ENCODE measurements at regions not wholly inside any gene's neighbourhood (a gene's known extent, or its start where the extent isn't known, plus 50 kb on each side); places are given as distances from the start of the nearest gene placed in this dataset.

DNA sequence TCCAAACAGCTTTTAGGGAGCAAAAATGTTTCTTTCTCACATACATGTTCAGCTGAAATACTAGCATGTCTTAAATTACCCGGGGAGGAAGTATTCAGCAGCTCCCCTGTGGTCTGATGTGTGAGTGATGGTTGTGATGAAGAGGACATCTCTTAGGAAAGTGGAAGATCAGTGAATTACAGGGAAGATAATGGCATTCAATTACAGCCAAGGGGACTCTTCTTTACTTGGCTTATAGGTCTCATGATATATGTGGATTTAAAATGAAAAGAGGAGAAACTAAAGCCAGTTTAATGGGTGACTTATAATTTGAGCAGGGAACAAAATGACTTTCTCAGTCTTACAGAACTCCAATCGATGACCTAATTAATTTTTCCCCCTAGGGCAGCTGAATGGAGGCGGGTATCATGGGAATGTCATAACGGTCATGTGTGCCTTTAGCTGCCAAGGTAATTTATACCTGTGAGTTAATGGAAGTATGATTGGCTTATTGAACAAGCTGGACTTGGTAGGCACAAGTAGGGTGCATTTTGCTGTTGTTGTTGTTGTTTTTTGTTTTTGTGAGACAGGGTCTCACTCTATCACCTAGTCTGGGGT, 198.8 kb downstream of the HIPK3 start:
- BruUV-seq (replicated peaks): no TSS peak
- H3K4me1 ChIP-seq (ENCODE audit: insufficient read depth, low read length, poor library complexity, severe bottlenecking): no peaks in the 10 kb centered on the region
- no peak overlapping the region for H3K4me3 ChIP-seq (ENCODE audit: low read depth, low read length, poor library complexity, severe bottlenecking)
- no peaks in the 10 kb centered on the region for H3K9me3 ChIP-seq (ENCODE audit: low read depth, low read length, poor library complexity, severe bottlenecking)
- TF ChIP-seq EZH2 (IDR thresholded peaks at IDR 0.05; ENCODE audit: borderline replicate concordance, low read depth, low read length, poor library complexity, severe bottlenecking): no peak
- no peak for TF ChIP-seq CTCF (conservative IDR thresholded peaks at IDR 0.05; ENCODE audit: low read depth, low read length)
- H3K36me3 ChIP-seq (ENCODE audit: insufficient read depth, low read length, poor library complexity, severe bottlenecking): no peaks in the 10 kb centered on the region
- DNase-seq (ENCODE audit: low spot score): no peak
- POLR2A ChIA-PET (ENCODE audit: low non-redundant PET): no interaction called here
- intact Hi-C loops (cut with micrococcal nuclease; ENCODE audit: unreplicated experiment): no loop called here
- CTCF ChIA-PET: no interaction called here
- H3K27me3 ChIP-seq (replicated peaks; ENCODE audit: insufficient read depth, low read depth, low read length, poor library complexity): no peaks in the 10 kb centered on the region
- H3K27ac ChIP-seq (ENCODE audit: low read depth, low read length, poor library complexity, severe bottlenecking): no peak overlapping the region

DNA sequence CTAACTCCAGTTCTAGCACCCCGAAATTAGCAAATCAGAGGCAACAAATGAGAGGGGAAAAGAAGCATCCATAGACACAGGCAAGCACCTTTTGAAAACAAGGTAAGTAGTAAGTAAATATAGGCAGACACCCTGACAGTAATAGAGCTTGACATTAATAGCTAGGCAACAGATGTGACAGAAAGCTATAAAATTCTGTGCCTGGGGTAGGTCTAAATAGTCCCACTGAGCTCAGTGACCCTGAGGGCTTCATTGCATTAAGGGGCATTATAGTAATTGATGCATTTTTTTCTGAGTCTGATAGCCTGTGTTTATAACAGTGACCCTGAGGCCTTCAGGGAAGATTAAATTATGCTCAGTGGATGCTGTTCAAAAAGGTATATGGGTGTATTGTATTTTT, 197.1 kb downstream of the HIPK3 start:
- H3K27ac ChIP-seq (ENCODE audit: low read depth, low read length, poor library complexity, severe bottlenecking): no peak overlapping the region
- DNase-seq (ENCODE audit: low spot score): no peak
- H3K27me3 ChIP-seq (replicated peaks; ENCODE audit: insufficient read depth, low read depth, low read length, poor library complexity): no peaks in the 10 kb centered on the region
- TF ChIP-seq CTCF (conservative IDR thresholded peaks at IDR 0.05; ENCODE audit: low read depth, low read length): no peak
- no peak for TF ChIP-seq EZH2 (IDR thresholded peaks at IDR 0.05; ENCODE audit: borderline replicate concordance, low read depth, low read length, poor library complexity, severe bottlenecking)
- no peaks in the 10 kb centered on the region for H3K9me3 ChIP-seq (ENCODE audit: low read depth, low read length, poor library complexity, severe bottlenecking)
- H3K4me3 ChIP-seq (ENCODE audit: low read depth, low read length, poor library complexity, severe bottlenecking): no peak overlapping the region
- ChIA-PET POLR2A (ENCODE audit: low non-redundant PET) (no interaction called here), CTCF (no interaction called here)
- no peaks in the 10 kb centered on the region for H3K4me1 ChIP-seq (ENCODE audit: insufficient read depth, low read length, poor library complexity, severe bottlenecking)
- BruUV-seq (replicated peaks): no TSS peak
- intact Hi-C loops (cut with micrococcal nuclease; ENCODE audit: unreplicated experiment): no loop called here
- H3K36me3 ChIP-seq (ENCODE audit: insufficient read depth, low read length, poor library complexity, severe bottlenecking): no peaks in the 10 kb centered on the region

GRCh38 chr11:33452836-33453624, 195.8 kb downstream of the HIPK3 start:
- H3K27ac ChIP-seq (ENCODE audit: low read depth, low read length, poor library complexity, severe bottlenecking): no peak overlapping the region
- intact Hi-C loops (cut with micrococcal nuclease; ENCODE audit: unreplicated experiment): no loop called here
- H3K9me3 ChIP-seq (ENCODE audit: low read depth, low read length, poor library complexity, severe bottlenecking): no peaks in the 10 kb centered on the region
- CTCF ChIA-PET: no interaction called here
- no peak for DNase-seq (ENCODE audit: low spot score)
- TF ChIP-seq CTCF (conservative IDR thresholded peaks at IDR 0.05; ENCODE audit: low read depth, low read length): no peak
- POLR2A ChIA-PET (ENCODE audit: low non-redundant PET): no interaction called here
- H3K4me3 ChIP-seq (ENCODE audit: low read depth, low read length, poor library complexity, severe bottlenecking): no peak overlapping the region
- H3K36me3 ChIP-seq (ENCODE audit: insufficient read depth, low read length, poor library complexity, severe bottlenecking): no peaks in the 10 kb centered on the region
- H3K27me3 ChIP-seq (replicated peaks; ENCODE audit: insufficient read depth, low read depth, low read length, poor library complexity): peaks cover 5% of the 10 kb centered on the region
- H3K4me1 ChIP-seq (ENCODE audit: insufficient read depth, low read length, poor library complexity, severe bottlenecking): no peaks in the 10 kb centered on the region
- no TSS peak for BruUV-seq (replicated peaks)

Data from A673 (cell line).